Parathyroid adenoma (tissue), 2 donors: ENCODE measurements at regions not wholly inside any gene's neighbourhood (a gene's known extent, or its start where the extent isn't known, plus 50 kb on each side); places are given as distances from the start of the nearest gene placed in this dataset.

Experiments used
- H2AFZ ChIP-seq: fragments of 300-600 bp; sonication (generic); one replicate; pipeline ENCODE4 v1.7.0; 2017; ENCODE audit warnings: antibody characterized with exemption, mild to moderate bottlenecking
- H3K27ac ChIP-seq: fragments of 300-600 bp; sonication (generic); one replicate; pipeline ENCODE4 v1.7.0; 2017
- H3K27me3 ChIP-seq: fragments of 300-600 bp; sonication (generic); one replicate; pipeline ENCODE4 v1.7.0; 2017; ENCODE audit warnings: low read length; ENCODE audit not compliant: control insufficient read depth, insufficient read depth
- H3K36me3 ChIP-seq: fragments of 300-600 bp; sonication (generic); one replicate; pipeline ENCODE4 v1.7.0; 2017; ENCODE audit warnings: low read length; ENCODE audit not compliant: control insufficient read depth, insufficient read depth
- H3K4me1 ChIP-seq: fragments of 300-600 bp; sonication (generic); one replicate; pipeline ENCODE4 v1.7.0; 2017; ENCODE audit warnings: control low read depth
- H3K4me2 ChIP-seq: fragments of 300-600 bp; sonication (generic); one replicate; pipeline ENCODE4 v1.7.0; 2017; ENCODE audit warnings: low read length
- H3K4me3 ChIP-seq: fragments of 300-600 bp; sonication (generic); one replicate; pipeline ENCODE4 v1.7.0; 2017; ENCODE audit warnings: low read depth, low read length
- H3K79me2 ChIP-seq: fragments of 300-600 bp; sonication (generic); one replicate; pipeline ENCODE4 v1.7.0; 2017; ENCODE audit warnings: control low read depth
- H3K9ac ChIP-seq: fragments of 300-600 bp; sonication (generic); one replicate; pipeline ENCODE4 v1.7.0; 2017; ENCODE audit warnings: mild to moderate bottlenecking
- H3K9me3 ChIP-seq: fragments of 300-600 bp; sonication (generic); one replicate; pipeline ENCODE4 v1.7.0; 2017; ENCODE audit warnings: low read length; ENCODE audit not compliant: control insufficient read depth
- TF ChIP-seq, protein P1 (sequence below): fragments of 300-600 bp; sonication (generic); IDR thresholded peaks from one replicate; pipeline ENCODE4 v1.7.0; 2017; ENCODE audit warnings: antibody characterized with exemption, mild to moderate bottlenecking
- donor health status: primary hyperparathyroidism.

- Histone ChIP-seq H3K4me1 (no peaks in the 10 kb centered on the region), H3K27me3 (no peaks in the 10 kb centered on the region), H3K79me2 (no peaks in the 10 kb centered on the region), H3K9ac (no peak overlapping the region), H3K4me3 (no peak overlapping the region), H3K27ac (no peak overlapping the region), H2AFZ (no peak overlapping the region), H3K4me2 (peak overlapping the region; percentile 6), H3K36me3 (no peaks in the 10 kb centered on the region), H3K9me3 (no peaks in the 10 kb centered on the region)
- TF ChIP-seq, protein P1, sequence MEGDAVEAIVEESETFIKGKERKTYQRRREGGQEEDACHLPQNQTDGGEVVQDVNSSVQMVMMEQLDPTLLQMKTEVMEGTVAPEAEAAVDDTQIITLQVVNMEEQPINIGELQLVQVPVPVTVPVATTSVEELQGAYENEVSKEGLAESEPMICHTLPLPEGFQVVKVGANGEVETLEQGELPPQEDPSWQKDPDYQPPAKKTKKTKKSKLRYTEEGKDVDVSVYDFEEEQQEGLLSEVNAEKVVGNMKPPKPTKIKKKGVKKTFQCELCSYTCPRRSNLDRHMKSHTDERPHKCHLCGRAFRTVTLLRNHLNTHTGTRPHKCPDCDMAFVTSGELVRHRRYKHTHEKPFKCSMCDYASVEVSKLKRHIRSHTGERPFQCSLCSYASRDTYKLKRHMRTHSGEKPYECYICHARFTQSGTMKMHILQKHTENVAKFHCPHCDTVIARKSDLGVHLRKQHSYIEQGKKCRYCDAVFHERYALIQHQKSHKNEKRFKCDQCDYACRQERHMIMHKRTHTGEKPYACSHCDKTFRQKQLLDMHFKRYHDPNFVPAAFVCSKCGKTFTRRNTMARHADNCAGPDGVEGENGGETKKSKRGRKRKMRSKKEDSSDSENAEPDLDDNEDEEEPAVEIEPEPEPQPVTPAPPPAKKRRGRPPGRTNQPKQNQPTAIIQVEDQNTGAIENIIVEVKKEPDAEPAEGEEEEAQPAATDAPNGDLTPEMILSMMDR = no peak
Observed at GRCh38 chr1:72915581-72915980, 633.2 kb upstream of the NEGR1 start.

GRCh38 chr1:72911656-72912055, 629.3 kb upstream of the NEGR1 start:
- Histone ChIP-seq H3K36me3 (no peaks in the 10 kb centered on the region), H3K27me3 (no peaks in the 10 kb centered on the region), H3K4me1 (no peaks in the 10 kb centered on the region), H3K4me3 (no peak overlapping the region), H3K27ac (no peak overlapping the region), H3K79me2 (no peaks in the 10 kb centered on the region), H3K4me2 (no peak overlapping the region), H3K9me3 (no peaks in the 10 kb centered on the region), H2AFZ (no peak overlapping the region), H3K9ac (no peak overlapping the region)
- TF ChIP-seq, protein P1 = no peak

GRCh38 chr1:72896256-72896655, 613.9 kb upstream of the NEGR1 start:
- no peak overlapping the region for H3K4me2 ChIP-seq
- no peaks in the 10 kb centered on the region for H3K27me3 ChIP-seq
- no peak overlapping the region for H2AFZ ChIP-seq
- H3K27ac ChIP-seq = no peak overlapping the region
- TF ChIP-seq, protein P1 = no peak
- H3K9me3 ChIP-seq = no peaks in the 10 kb centered on the region
- no peak overlapping the region for H3K4me3 ChIP-seq
- H3K4me1 ChIP-seq = no peaks in the 10 kb centered on the region
- no peaks in the 10 kb centered on the region for H3K36me3 ChIP-seq
- H3K9ac ChIP-seq = no peak overlapping the region
- H3K79me2 ChIP-seq = no peaks in the 10 kb centered on the region

- Histone ChIP-seq H3K9ac (no peak overlapping the region), H3K27me3 (no peaks in the 10 kb centered on the region), H3K27ac (no peak overlapping the region), H2AFZ (no peak overlapping the region), H3K4me3 (no peak overlapping the region), H3K79me2 (no peaks in the 10 kb centered on the region), H3K36me3 (no peaks in the 10 kb centered on the region), H3K4me1 (no peaks in the 10 kb centered on the region), H3K4me2 (no peak overlapping the region), H3K9me3 (no peaks in the 10 kb centered on the region)
- TF ChIP-seq, protein P1 = no peak
Observed at GRCh38 chr1:72892461-72892860, 610.1 kb upstream of the NEGR1 start.

DNA sequence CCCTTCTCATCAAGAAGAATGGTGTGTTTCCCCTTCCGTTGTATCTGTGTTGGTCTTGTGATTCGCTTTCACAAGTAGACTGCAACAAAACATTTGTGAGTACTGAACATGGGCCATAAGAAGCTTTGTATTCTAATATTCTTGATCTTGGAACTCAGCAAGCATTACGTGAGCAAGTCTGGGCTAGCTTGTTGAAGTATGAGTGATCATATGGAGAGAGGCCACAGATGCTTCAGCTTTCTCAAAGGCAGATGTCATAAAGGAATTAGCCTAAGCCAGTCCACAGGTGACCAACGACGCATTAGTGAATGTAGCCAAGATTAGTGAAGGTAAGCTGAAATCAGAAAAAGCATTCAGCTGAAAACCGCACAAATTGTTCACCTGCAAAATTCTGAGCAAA, 609.6 kb upstream of the NEGR1 start:
- no peak overlapping the region for H2AFZ ChIP-seq
- no peaks in the 10 kb centered on the region for H3K27me3 ChIP-seq
- no peak overlapping the region for H3K4me3 ChIP-seq
- TF ChIP-seq, protein P1 = no peak
- no peak overlapping the region for H3K27ac ChIP-seq
- H3K4me1 ChIP-seq = no peaks in the 10 kb centered on the region
- no peak overlapping the region for H3K9ac ChIP-seq
- no peaks in the 10 kb centered on the region for H3K79me2 ChIP-seq
- no peaks in the 10 kb centered on the region for H3K9me3 ChIP-seq
- H3K4me2 ChIP-seq = no peak overlapping the region
- H3K36me3 ChIP-seq = no peaks in the 10 kb centered on the region
